ENCODE measurements at regions not wholly inside any gene's neighbourhood (a gene's known extent, or its start where the extent isn't known, plus 50 kb on each side); places are given as distances from the start of the nearest gene placed in this dataset.

GRCh38 chr9:113787871-113788270, 88.2 kb upstream of the ZNF618 start:
- no peaks in the 10 kb centered on the region for H3K36me3 ChIP-seq
- H3K27me3 ChIP-seq, result peaks cover 0 to 8% (median 0%) of the 10 kb centered on the region in 3 donors
- WGBS, 5 donors, result 80 to 91% (median 83%) methylated on average over 6 to 8 of the region's 8 CpGs
- H3K4me3 ChIP-seq, result no peak overlapping the region
- intact Hi-C loops (cut with DNase I; ENCODE audit: low total_unique reads), result no loop called here
- H3K4me1 ChIP-seq, result no peaks in the 10 kb centered on the region
- DNase-seq, result no peak
- H3K9me3 ChIP-seq, result no peaks in the 10 kb centered on the region
- TF ChIP-seq CTCF (IDR thresholded peaks at IDR 0.05), result no peak
- no peak for TF ChIP-seq EP300 (IDR thresholded peaks at IDR 0.05)
- no peak for TF ChIP-seq POLR2AphosphoS5 (IDR thresholded peaks at IDR 0.05)
- TF ChIP-seq POLR2A (IDR thresholded peaks at IDR 0.05), result no peak
- H3K27ac ChIP-seq, result no peak overlapping the region

DNA sequence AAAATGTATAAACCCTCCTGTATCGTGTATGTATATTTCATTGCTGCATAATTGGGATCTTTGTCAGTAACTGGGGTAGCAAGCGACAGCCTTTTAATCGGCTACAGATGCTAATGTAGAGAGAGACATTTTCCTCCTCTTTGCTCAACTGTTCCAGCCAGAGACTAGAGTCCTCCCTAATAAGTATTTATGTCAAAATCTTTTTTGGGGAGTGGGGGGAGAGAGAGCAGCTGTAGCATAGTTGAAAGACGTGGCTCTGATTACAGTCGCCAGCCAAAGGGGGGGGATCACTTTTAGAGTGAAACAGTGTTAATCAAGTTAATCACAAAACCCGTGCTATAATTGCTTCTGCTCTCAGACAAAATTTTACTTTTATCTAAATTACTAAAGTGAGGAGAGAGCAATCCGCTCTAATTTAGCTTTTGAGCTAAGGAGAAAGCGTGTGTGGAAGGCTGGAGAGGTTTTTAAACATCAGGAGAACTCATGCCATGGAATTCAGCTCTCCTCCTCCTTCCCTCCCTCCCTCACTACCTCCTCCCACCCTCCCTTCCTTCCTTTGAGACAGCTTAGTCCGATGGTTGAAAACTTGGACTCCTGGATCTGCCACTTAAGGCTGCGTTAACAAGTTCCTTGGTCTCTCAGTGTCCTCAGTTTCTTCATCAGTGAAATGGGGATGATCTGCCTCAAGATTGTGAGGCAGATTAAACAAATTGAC, 87.3 kb upstream of the ZNF618 start:
- DNase-seq, result peak in 1 of 2 donors; percentile 47
- Histone ChIP-seq H3K4me1 (no peaks in the 10 kb centered on the region), H3K36me3 (no peaks in the 10 kb centered on the region), H3K27me3 (peaks cover 0 to 8% (median 0%) of the 10 kb centered on the region in 3 donors), H3K9me3 (no peaks in the 10 kb centered on the region), H3K4me3 (no peak overlapping the region), H3K27ac (no peak overlapping the region)
- intact Hi-C loops (cut with DNase I; ENCODE audit: low total_unique reads), result no loop called here
- 47 to 68% (median 59%) methylated on average over 10 of the region's 10 CpGs for WGBS, 5 donors
- no peak for TF ChIP-seq CTCF (IDR thresholded peaks at IDR 0.05)
- no peak for TF ChIP-seq POLR2A (IDR thresholded peaks at IDR 0.05)
- TF ChIP-seq POLR2AphosphoS5 (IDR thresholded peaks at IDR 0.05), result no peak
- TF ChIP-seq EP300 (IDR thresholded peaks at IDR 0.05), result no peak

GRCh38 chr9:113790093-113790492, 86.0 kb upstream of the ZNF618 start:
- WGBS, 5 donors, result 91 to 94% (median 92%) methylated on average over 11 of the region's 11 CpGs
- no peak overlapping the region for H3K27ac ChIP-seq
- DNase-seq, result no peak
- no peaks in the 10 kb centered on the region for H3K4me1 ChIP-seq
- H3K9me3 ChIP-seq, result no peaks in the 10 kb centered on the region
- no peak overlapping the region for H3K4me3 ChIP-seq
- intact Hi-C loops (cut with DNase I; ENCODE audit: low total_unique reads), result no loop called here
- no peaks in the 10 kb centered on the region for H3K36me3 ChIP-seq
- H3K27me3 ChIP-seq, result peaks cover 0 to 8% (median 0%) of the 10 kb centered on the region in 3 donors
- TF ChIP-seq POLR2A (IDR thresholded peaks at IDR 0.05) (no peak), POLR2AphosphoS5 (IDR thresholded peaks at IDR 0.05) (no peak), CTCF (IDR thresholded peaks at IDR 0.05) (no peak), EP300 (IDR thresholded peaks at IDR 0.05) (no peak)

DNA sequence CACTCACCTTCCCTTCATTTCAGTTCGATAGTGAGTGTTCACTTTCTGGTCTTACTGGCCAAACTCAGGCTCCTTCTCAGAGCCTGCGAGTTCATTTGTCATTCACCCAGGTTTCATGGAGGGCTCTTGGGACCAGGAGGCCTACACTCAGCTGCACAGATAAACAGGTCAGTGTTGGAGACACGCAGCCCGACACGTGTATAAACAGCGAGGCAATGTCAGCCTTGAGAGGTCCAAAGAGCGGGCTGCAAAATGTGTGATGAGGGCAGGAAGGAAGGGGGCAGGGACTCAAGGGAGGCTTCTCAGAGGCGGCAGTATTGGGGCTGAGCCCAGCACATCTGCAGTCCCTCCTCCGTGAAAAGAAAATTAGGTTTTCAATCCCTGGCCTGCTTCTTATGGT, 82.6 kb upstream of the ZNF618 start:
- 57 to 85% (median 77%) methylated on average over 9 of the region's 9 CpGs for WGBS, 5 donors
- H3K36me3 ChIP-seq, result no peaks in the 10 kb centered on the region
- H3K27ac ChIP-seq, result no peak overlapping the region
- intact Hi-C loops (cut with DNase I; ENCODE audit: low total_unique reads), result no loop called here
- no peak overlapping the region for H3K4me3 ChIP-seq
- no peak for TF ChIP-seq EP300 (IDR thresholded peaks at IDR 0.05)
- TF ChIP-seq POLR2A (IDR thresholded peaks at IDR 0.05), result no peak
- TF ChIP-seq CTCF (IDR thresholded peaks at IDR 0.05), result no peak
- no peak for TF ChIP-seq POLR2AphosphoS5 (IDR thresholded peaks at IDR 0.05)
- no peaks in the 10 kb centered on the region for H3K4me1 ChIP-seq
- no peaks in the 10 kb centered on the region for H3K9me3 ChIP-seq
- H3K27me3 ChIP-seq, result peaks cover 0 to 16% (median 0%) of the 10 kb centered on the region in 3 donors
- DNase-seq, result no peak
